Kidney (tissue), 13 donors: ENCODE measurements at regions not wholly inside any gene's neighbourhood (a gene's known extent, or its start where the extent isn't known, plus 50 kb on each side); places are given as distances from the start of the nearest gene placed in this dataset.

ENCODE experiments used
- DNase-seq, 5 donors: peaks; one replicate each; pipeline ENCODE4 v3.0.0-alpha.2; 2013 to 2020
- FAIRE-seq: peaks from 2 replicates; lab custom pipeline; 2012; peaks lifted over from hg19 to GRCh38; lab: Jason Lieb, UNC
- H3K27ac ChIP-seq, 2 donors: one replicate each; pipeline ENCODE4 v1.7.0; 2013; ENCODE audit warnings: low read depth in 2 of 2, low read length in 2 of 2, inconsistent platforms in 1 of 2
- H3K27me3 ChIP-seq: one replicate; pipeline ENCODE4 v1.7.1; 2013; ENCODE audit warnings: low read length, inconsistent platforms; ENCODE audit not compliant: control insufficient read depth, insufficient read depth
- H3K36me3 ChIP-seq, 3 donors: one replicate each; pipeline versions ENCODE4 v1.7.0 to v1.7.1; 2013; ENCODE audit warnings: low read length in 3 of 3, control low read depth in 1 of 3, inconsistent platforms in 1 of 3; ENCODE audit not compliant: insufficient read depth in 3 of 3, control insufficient read depth in 2 of 3
- H3K4me1 ChIP-seq, 3 donors: one replicate each; pipeline versions ENCODE4 v1.7.0 to v1.7.1; 2013; ENCODE audit warnings: low read length in 3 of 3, inconsistent platforms in 1 of 3, low read depth in 1 of 3; ENCODE audit not compliant: control insufficient read depth in 2 of 3, insufficient read depth in 2 of 3
- H3K4me3 ChIP-seq, 3 donors: one replicate each; pipeline versions ENCODE4 v1.7.0 to v1.8.1; 2013; ENCODE audit warnings: low read length in 3 of 3, control low read depth in 1 of 3, inconsistent platforms in 1 of 3
- H3K9ac ChIP-seq, 3 donors: one replicate each; pipeline versions ENCODE4 v1.7.0 to v1.7.1; 2013; ENCODE audit warnings: low read length in 3 of 3, control low read depth in 1 of 3, inconsistent platforms in 1 of 3
- H3K9me3 ChIP-seq, 3 donors: one replicate each; pipeline versions ENCODE4 v1.7.0 to v1.7.1; 2013; ENCODE audit warnings: low read length in 3 of 3, control low read depth in 1 of 3, inconsistent platforms in 1 of 3; ENCODE audit not compliant: control insufficient read depth in 2 of 3, insufficient read depth in 1 of 3
- CTCF ChIP-seq: IDR thresholded peaks from 3 replicates; pipeline ENCODE4 v1.5.1; 2012; ENCODE audit warnings: mild to moderate bottlenecking, moderate library complexity, borderline replicate concordance; ENCODE audit not compliant: insufficient read depth; ENCODE audit errors: extremely low read depth
- intact Hi-C: fragments of 100-400 bp; cut with DNase I; formaldehyde crosslinking; loops from one replicate; pipeline ENCODE4 v1.11.1; 2022
- donor health status: control.
- donor health status: control.
- donor health status: control.
- donor health status: control.
- donor health status: control.
- donor health status: DM: yes; HTN: yes; CAD: no.
- donor health status: Normal renal cell carcinoma (clear cell type).

- Histone ChIP-seq H3K4me1 (peaks cover 0 to 5% (median 0%) of the 10 kb centered on the region in 3 donors), H3K36me3 (no peaks in the 10 kb centered on the region), H3K27me3 (no peaks in the 10 kb centered on the region), H3K9ac (no peak overlapping the region), H3K9me3 (no peaks in the 10 kb centered on the region), H3K4me3 (no peak overlapping the region), H3K27ac (no peak overlapping the region)
- TF ChIP-seq CTCF: no peak
- FAIRE-seq: no peak
- peak in 2 of 5 donors; percentile 39 to 64 for DNase-seq
- intact Hi-C loops: no loop called here
Observed at GRCh38 chr2:4139731-4140130, 436.4 kb downstream of the DCDC2C start.

- H3K36me3 ChIP-seq: no peaks in the 10 kb centered on the region
- peak in 4 of 5 donors; percentile 61 to 85 (median 78) for DNase-seq
- H3K9ac ChIP-seq: no peak overlapping the region
- H3K27me3 ChIP-seq: no peaks in the 10 kb centered on the region
- no peak overlapping the region for H3K27ac ChIP-seq
- no peak for FAIRE-seq
- H3K9me3 ChIP-seq: no peaks in the 10 kb centered on the region
- no peak for TF ChIP-seq CTCF
- intact Hi-C loops: no loop called here
- no peak overlapping the region for H3K4me3 ChIP-seq
- H3K4me1 ChIP-seq: peaks cover 0 to under 1% (median 0%) of the 10 kb centered on the region in 3 donors
Observed at GRCh38 chr2:4140281-4140970, 437.1 kb downstream of the DCDC2C start.

- H3K9me3 ChIP-seq: no peaks in the 10 kb centered on the region
- TF ChIP-seq CTCF: no peak
- intact Hi-C loops: no loop called here
- no peak overlapping the region for H3K4me3 ChIP-seq
- no peaks in the 10 kb centered on the region for H3K4me1 ChIP-seq
- no peaks in the 10 kb centered on the region for H3K27me3 ChIP-seq
- H3K9ac ChIP-seq: no peak overlapping the region
- no peaks in the 10 kb centered on the region for H3K36me3 ChIP-seq
- DNase-seq (no peak), FAIRE-seq (no peak)
- no peak overlapping the region for H3K27ac ChIP-seq
Observed at GRCh38 chr2:4144731-4145130, 441.4 kb downstream of the DCDC2C start.

GRCh38 chr2:4151521-4151920 is 448.1 kb downstream of the DCDC2C start:
- H3K9ac ChIP-seq: no peak overlapping the region
- H3K27ac ChIP-seq: no peak overlapping the region
- H3K36me3 ChIP-seq: no peaks in the 10 kb centered on the region
- H3K27me3 ChIP-seq: no peaks in the 10 kb centered on the region
- TF ChIP-seq CTCF: no peak
- DNase-seq: no peak
- no peaks in the 10 kb centered on the region for H3K4me1 ChIP-seq
- H3K4me3 ChIP-seq: no peak overlapping the region
- intact Hi-C loops: no loop called here
- no peaks in the 10 kb centered on the region for H3K9me3 ChIP-seq
- no peak for FAIRE-seq
